H9 (cell line): ENCODE measurements at regions not wholly inside any gene's neighbourhood (a gene's known extent, or its start where the extent isn't known, plus 50 kb on each side); places are given as distances from the start of the nearest gene placed in this dataset.

Source experiments
- DNase-seq: peaks from one replicate; pipeline ENCODE4 v3.0.0-alpha.2; 2017
- H2AFZ ChIP-seq: one replicate; pipeline ENCODE4 v1.6.1; 2013; ENCODE audit warnings: mild to moderate bottlenecking, low read length, control low read depth, moderate library complexity
- H2AK5ac ChIP-seq: 2 replicates; pipeline ENCODE4 v1.6.1; 2013; ENCODE audit warnings: low read length, control low read depth, mixed read lengths; ENCODE audit not compliant: insufficient read length
- H2BK120ac ChIP-seq: one replicate; pipeline ENCODE4 v1.6.1; 2013; ENCODE audit warnings: low read depth, mild to moderate bottlenecking, low read length, control low read depth, inconsistent platforms; ENCODE audit not compliant: poor library complexity, severe bottlenecking
- H2BK12ac ChIP-seq: 2 replicates; pipeline ENCODE4 v1.6.1; 2013; ENCODE audit warnings: low read length, control low read depth, mixed read lengths, low read depth; ENCODE audit not compliant: insufficient read length
- H2BK15ac ChIP-seq: 2 replicates; pipeline ENCODE4 v1.6.1; 2013; ENCODE audit warnings: low read depth, low read length, control low read depth
- H2BK20ac ChIP-seq: one replicate; pipeline ENCODE4 v1.6.1; 2013; ENCODE audit warnings: low read depth, mild to moderate bottlenecking, low read length, control low read depth, inconsistent platforms; ENCODE audit not compliant: poor library complexity, severe bottlenecking
- H2BK5ac ChIP-seq: 2 replicates; pipeline ENCODE4 v1.6.1; 2013; ENCODE audit warnings: low read length, control low read depth, mixed read lengths; ENCODE audit not compliant: insufficient read length
- H3K14ac ChIP-seq: 2 replicates; pipeline ENCODE4 v1.6.1; 2013; ENCODE audit warnings: low read length, control low read depth; ENCODE audit not compliant: insufficient read depth
- H3K18ac ChIP-seq: 2 replicates; pipeline ENCODE4 v1.6.1; 2013; ENCODE audit warnings: low read depth, mild to moderate bottlenecking, mixed read lengths, low read length, control low read depth; ENCODE audit not compliant: insufficient read length
- H3K23ac ChIP-seq: 2 replicates; pipeline ENCODE4 v1.6.1; 2013; ENCODE audit warnings: low read length, control low read depth, mixed read lengths, low read depth; ENCODE audit not compliant: insufficient read length
- H3K23me2 ChIP-seq: 2 replicates; pipeline ENCODE4 v1.6.1; 2013; ENCODE audit warnings: low read depth, mild to moderate bottlenecking, mixed read lengths, low read length, control low read depth; ENCODE audit not compliant: insufficient read length, poor library complexity, severe bottlenecking
- H3K27ac ChIP-seq: 2 replicates; pipeline ENCODE4 v1.5.1; 2013; ENCODE audit warnings: low read length, control low read depth, mixed read lengths, low read depth; ENCODE audit not compliant: insufficient read length
- H3K27me3 ChIP-seq: 2 replicates; pipeline ENCODE4 v1.6.1; 2013; ENCODE audit warnings: low read length, control low read depth, inconsistent platforms; ENCODE audit not compliant: insufficient read depth
- H3K4ac ChIP-seq: 2 replicates; pipeline ENCODE4 v1.6.1; 2013; ENCODE audit warnings: low read depth, mild to moderate bottlenecking, control low read depth, inconsistent platforms, low read length, moderate library complexity
- H3K4me1 ChIP-seq: 2 replicates; pipeline ENCODE4 v1.6.1; 2013; ENCODE audit warnings: low read length, control low read depth, inconsistent platforms; ENCODE audit not compliant: insufficient read depth
- H3K4me2 ChIP-seq: 2 replicates; pipeline ENCODE4 v1.6.1; 2013; ENCODE audit warnings: low read length, control low read depth, mixed read lengths; ENCODE audit not compliant: insufficient read length, insufficient read depth
- H3K56ac ChIP-seq: 2 replicates; pipeline ENCODE4 v1.6.1; 2013; ENCODE audit warnings: low read depth, mild to moderate bottlenecking, mixed read lengths, low read length, control low read depth; ENCODE audit not compliant: insufficient read length
- H3K79me1 ChIP-seq: 2 replicates; pipeline ENCODE4 v1.6.1; 2013; ENCODE audit warnings: low read depth, mild to moderate bottlenecking, moderate library complexity, low read length, control low read depth, inconsistent platforms; ENCODE audit not compliant: insufficient read depth, poor library complexity, severe bottlenecking
- H3K79me2 ChIP-seq: 2 replicates; pipeline ENCODE4 v1.6.1; 2013; ENCODE audit warnings: low read length, control low read depth, inconsistent platforms; ENCODE audit not compliant: insufficient read depth
- H3K9ac ChIP-seq: 2 replicates; pipeline ENCODE4 v1.6.1; 2013; ENCODE audit warnings: low read length, control low read depth, mixed read lengths; ENCODE audit not compliant: insufficient read length; ENCODE audit errors: extremely low read depth
- H3K9me3 ChIP-seq: one replicate; pipeline ENCODE4 v1.6.1; 2013; ENCODE audit warnings: low read depth, low read length, inconsistent platforms; ENCODE audit not compliant: control insufficient read depth
- H3T11ph ChIP-seq: one replicate; pipeline ENCODE4 v1.6.1; 2013; ENCODE audit warnings: mild to moderate bottlenecking, low read length, control low read depth, inconsistent platforms
- H4K20me1 ChIP-seq: one replicate; pipeline ENCODE4 v1.6.1; 2013; ENCODE audit not compliant: control insufficient read depth, insufficient read length, insufficient read depth
- H4K5ac ChIP-seq: 2 replicates; pipeline ENCODE4 v1.6.1; 2013; ENCODE audit warnings: low read depth, mild to moderate bottlenecking, mixed read lengths, low read length, control low read depth; ENCODE audit not compliant: insufficient read length
- H4K8ac ChIP-seq: replicated peaks from 2 replicates; pipeline ENCODE4 v1.6.1; 2013; ENCODE audit warnings: low read length, control low read depth, mixed read lengths, low read depth; ENCODE audit not compliant: insufficient read length
- H4K91ac ChIP-seq: 2 replicates; pipeline ENCODE4 v1.6.1; 2013; ENCODE audit warnings: low read depth, mild to moderate bottlenecking, moderate library complexity, mixed read lengths, low read length, control low read depth; ENCODE audit not compliant: insufficient read length
- H3K27ac Mint-ChIP-seq, 3 experiments: 2 replicates in 2 of 3; 3 replicates in 1 of 3; pipeline ENCODE4 v1.8.0; 2020 to 2021; ENCODE audit warnings: mixed read lengths in 3 of 3, mild to moderate bottlenecking in 1 of 3, moderate library complexity in 1 of 3
- H3K27me3 Mint-ChIP-seq: 2 replicates; pipeline ENCODE4 v1.8.0; 2021; ENCODE audit warnings: low read depth, mild to moderate bottlenecking, moderate library complexity, mixed read lengths
- H3K36me3 Mint-ChIP-seq, 3 experiments: 2 replicates in 2 of 3; 3 replicates in 1 of 3; pipeline ENCODE4 v1.8.0; 2020 to 2021; ENCODE audit warnings: low read depth in 3 of 3, mixed read lengths in 3 of 3; ENCODE audit not compliant: insufficient read depth in 1 of 3
- H3K4me1 Mint-ChIP-seq, 2 experiments: 2 replicates each; pipeline ENCODE4 v1.8.0; 2020; ENCODE audit warnings: mixed read lengths in 2 of 2
- H3K4me3 Mint-ChIP-seq, 2 experiments: 2 replicates in 1 of 2; 3 replicates in 1 of 2; pipeline ENCODE4 v1.8.0; 2020 to 2021; ENCODE audit warnings: mild to moderate bottlenecking in 2 of 2, mixed read lengths in 2 of 2, moderate library complexity in 1 of 2
- H3K9me3 Mint-ChIP-seq, 2 experiments: 2 replicates in 1 of 2; 3 replicates in 1 of 2; pipeline ENCODE4 v1.8.0; 2020; ENCODE audit warnings: mild to moderate bottlenecking in 2 of 2, mixed read lengths in 2 of 2, moderate library complexity in 1 of 2
- WGBS: extraction: QIAGEN DNeasy Blood & Tissue Kit; methylation state at CpG from one replicate; pipeline ENCODE4 v1.1.7; 2013; ENCODE audit warnings: missing lambda C conversion rate, low lambda C conversion rate, mixed read lengths; ENCODE audit not compliant: insufficient read length; ENCODE audit errors: extremely low coverage; 5-methylcytosine and 5-hydroxymethylcytosine counted together
- TF ChIP-seq, protein P1 (sequence below): fragments of 200-600 bp; sonication (generic); conservative IDR thresholded peaks from 3 replicates; pipeline ENCODE4 v1.8.0; 2021; ENCODE audit warnings: antibody characterized with exemption, mild to moderate bottlenecking

DNA sequence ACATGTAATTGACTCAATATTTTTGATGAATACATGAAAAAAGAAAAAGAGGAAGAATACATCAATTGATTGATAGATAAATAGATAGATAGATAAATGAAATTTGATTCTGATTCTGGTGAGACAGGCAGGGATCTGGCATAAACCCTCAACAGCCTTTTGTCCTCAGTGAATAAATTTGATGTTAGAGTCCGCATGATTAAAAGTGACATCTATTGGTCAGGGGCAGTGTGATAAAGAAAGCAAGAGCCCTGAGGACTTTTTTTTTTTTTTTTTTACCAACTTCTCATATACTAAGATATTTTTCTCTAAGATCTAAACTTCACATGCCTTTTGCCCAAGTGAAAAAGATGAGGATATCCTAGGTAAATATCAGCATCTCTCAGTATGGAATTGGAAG, 216.4 kb downstream of the LRRC3B start:
- H3K36me3 Mint-ChIP-seq: no peaks in the 10 kb centered on the region; a peak in 2 of 7 replicates
- no peak overlapping the region; a peak in 1 of 7 replicates for H3K27ac Mint-ChIP-seq
- TF ChIP-seq, protein P1, sequence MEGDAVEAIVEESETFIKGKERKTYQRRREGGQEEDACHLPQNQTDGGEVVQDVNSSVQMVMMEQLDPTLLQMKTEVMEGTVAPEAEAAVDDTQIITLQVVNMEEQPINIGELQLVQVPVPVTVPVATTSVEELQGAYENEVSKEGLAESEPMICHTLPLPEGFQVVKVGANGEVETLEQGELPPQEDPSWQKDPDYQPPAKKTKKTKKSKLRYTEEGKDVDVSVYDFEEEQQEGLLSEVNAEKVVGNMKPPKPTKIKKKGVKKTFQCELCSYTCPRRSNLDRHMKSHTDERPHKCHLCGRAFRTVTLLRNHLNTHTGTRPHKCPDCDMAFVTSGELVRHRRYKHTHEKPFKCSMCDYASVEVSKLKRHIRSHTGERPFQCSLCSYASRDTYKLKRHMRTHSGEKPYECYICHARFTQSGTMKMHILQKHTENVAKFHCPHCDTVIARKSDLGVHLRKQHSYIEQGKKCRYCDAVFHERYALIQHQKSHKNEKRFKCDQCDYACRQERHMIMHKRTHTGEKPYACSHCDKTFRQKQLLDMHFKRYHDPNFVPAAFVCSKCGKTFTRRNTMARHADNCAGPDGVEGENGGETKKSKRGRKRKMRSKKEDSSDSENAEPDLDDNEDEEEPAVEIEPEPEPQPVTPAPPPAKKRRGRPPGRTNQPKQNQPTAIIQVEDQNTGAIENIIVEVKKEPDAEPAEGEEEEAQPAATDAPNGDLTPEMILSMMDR: no peak
- Histone ChIP-seq H2BK15ac (no peak overlapping the region), H4K20me1 (no peaks in the 10 kb centered on the region), H3K79me1 (no peaks in the 10 kb centered on the region), H2AK5ac (no peak overlapping the region), H4K5ac (no peak overlapping the region), H3K14ac (no peak overlapping the region), H3K4me1 (no peaks in the 10 kb centered on the region), H3K18ac (no peak overlapping the region), H2BK120ac (no peak overlapping the region), H3K4ac (no peak overlapping the region), H3K56ac (no peak overlapping the region), H2BK5ac (no peak overlapping the region), H2BK20ac (no peak overlapping the region), H3K9ac (no peak overlapping the region), H3K23me2 (no peaks in the 10 kb centered on the region), H4K91ac (no peak overlapping the region), H3K23ac (no peak overlapping the region), H3K27ac (no peak overlapping the region), H2AFZ (no peak overlapping the region), H3K79me2 (no peaks in the 10 kb centered on the region), H3T11ph (no peak overlapping the region), H2BK12ac (no peak overlapping the region), H3K27me3 (no peaks in the 10 kb centered on the region), H4K8ac (no peak overlapping the region), H3K4me2 (no peak overlapping the region), H3K9me3 (no peaks in the 10 kb centered on the region)
- WGBS: no CpG with 5 or more reads among the region's 1 CpG
- no peaks in the 10 kb centered on the region; a peak in 2 of 5 replicates for H3K9me3 Mint-ChIP-seq
- H3K27me3 Mint-ChIP-seq: no peaks in the 10 kb centered on the region
- no peak overlapping the region for H3K4me3 Mint-ChIP-seq
- no peak for DNase-seq
- H3K4me1 Mint-ChIP-seq: peaks cover 13% of the 10 kb centered on the region in 2 experiments
